Loucy (cell line): ENCODE measurements at regions not wholly inside any gene's neighbourhood (a gene's known extent, or its start where the extent isn't known, plus 50 kb on each side); places are given as distances from the start of the nearest gene placed in this dataset.

Source experiments
- H2AFZ ChIP-seq: fragments of 200-600 bp; sonication (generic); 2 replicates; pipeline ENCODE4 v1.6.0; 2016; ENCODE audit warnings: antibody characterized with exemption, mild to moderate bottlenecking, low read length, moderate library complexity
- H3F3A ChIP-seq: fragments of 200-600 bp; 2 replicates; pipeline ENCODE4 v1.6.0; 2016; ENCODE audit warnings: antibody characterized with exemption, low read depth, mild to moderate bottlenecking
- H3K27me3 ChIP-seq: fragments of 200-600 bp; sonication (generic); 2 replicates; pipeline ENCODE4 v1.6.1; 2014; ENCODE audit warnings: low read length, mild to moderate bottlenecking; ENCODE audit not compliant: insufficient read depth, poor library complexity, severe bottlenecking
- H3K36me3 ChIP-seq: fragments of 200-600 bp; sonication (generic); 2 replicates; pipeline ENCODE4 v1.6.1; 2016; ENCODE audit warnings: low read length; ENCODE audit not compliant: insufficient read depth
- H3K4me1 ChIP-seq: fragments of 200-600 bp; sonication (generic); 2 replicates; pipeline ENCODE4 v1.5.1; 2014; ENCODE audit warnings: low read length, mild to moderate bottlenecking; ENCODE audit not compliant: insufficient read depth, poor library complexity, severe bottlenecking
- H3K4me2 ChIP-seq: fragments of 200-600 bp; sonication (generic); 2 replicates; pipeline ENCODE4 v1.6.0; 2014; ENCODE audit warnings: antibody characterized with exemption, low read length, low read depth, mild to moderate bottlenecking; ENCODE audit not compliant: poor library complexity, severe bottlenecking
- H3K4me3 ChIP-seq: fragments of 200-600 bp; sonication (generic); 2 replicates; pipeline ENCODE4 v1.5.1; 2014; ENCODE audit warnings: low read length, mild to moderate bottlenecking, mixed read lengths; ENCODE audit not compliant: poor library complexity, severe bottlenecking
- H3K79me2 ChIP-seq: fragments of 200-600 bp; sonication (generic); 2 replicates; pipeline ENCODE4 v1.6.1; 2014; ENCODE audit warnings: low read length; ENCODE audit not compliant: insufficient read depth
- H3K9ac ChIP-seq: fragments of 200-600 bp; sonication (generic); 2 replicates; pipeline ENCODE4 v1.6.0; 2014; ENCODE audit warnings: mild to moderate bottlenecking, low read depth, low read length, moderate library complexity; ENCODE audit not compliant: poor library complexity, severe bottlenecking
- H3K9me2 ChIP-seq: fragments of 200-600 bp; sonication (generic); replicated peaks from 2 replicates; pipeline ENCODE4 v1.6.1; 2016; ENCODE audit warnings: low read depth, low read length, mixed read lengths
- H3K9me3 ChIP-seq: fragments of 200-600 bp; sonication (generic); 2 replicates; pipeline ENCODE4 v1.6.1; 2014; ENCODE audit warnings: mild to moderate bottlenecking, antibody characterized with exemption, low read length, low read depth; ENCODE audit not compliant: insufficient read depth
- H4K20me1 ChIP-seq: fragments of 200-600 bp; sonication (generic); 2 replicates; pipeline ENCODE4 v1.6.0; 2014; ENCODE audit warnings: antibody characterized with exemption, low read length, mild to moderate bottlenecking; ENCODE audit not compliant: insufficient read depth, poor library complexity, severe bottlenecking
- CTCF ChIP-seq: fragments of 200-600 bp; sonication (generic); conservative IDR thresholded peaks from 2 replicates; pipeline ENCODE4 v1.5.1; 2014; ENCODE audit warnings: mild to moderate bottlenecking, antibody characterized with exemption, low read length
- EZH2phosphoT487 ChIP-seq: fragments of 200-600 bp; IDR thresholded peaks from 2 replicates; pipeline ENCODE4 v1.6.1; 2018; ENCODE audit warnings: antibody characterized with exemption, mild to moderate bottlenecking, moderate library complexity, borderline replicate concordance

- no peaks in the 10 kb centered on the region; the same call in 1 of the 2 replicates for H3K9me3 ChIP-seq
- no peaks in the 10 kb centered on the region for H3K27me3 ChIP-seq
- no peaks in the 10 kb centered on the region for H3K36me3 ChIP-seq
- no peaks in the 10 kb centered on the region for H3K9me2 ChIP-seq
- no peak overlapping the region for H3K4me3 ChIP-seq
- no peaks in the 10 kb centered on the region for H4K20me1 ChIP-seq
- no peaks in the 10 kb centered on the region for H3F3A ChIP-seq
- no peak overlapping the region for H2AFZ ChIP-seq
- no peak overlapping the region for H3K9ac ChIP-seq
- no peaks in the 10 kb centered on the region for H3K4me1 ChIP-seq
- no peak for TF ChIP-seq CTCF
- no peak for TF ChIP-seq EZH2phosphoT487
- no peaks in the 10 kb centered on the region for H3K79me2 ChIP-seq
- H3K4me2 ChIP-seq, result no peak overlapping the region
These were observed 90.0 kb downstream of the PLCE1 start for GRCh38 chr10:94083662-94084265.

DNA sequence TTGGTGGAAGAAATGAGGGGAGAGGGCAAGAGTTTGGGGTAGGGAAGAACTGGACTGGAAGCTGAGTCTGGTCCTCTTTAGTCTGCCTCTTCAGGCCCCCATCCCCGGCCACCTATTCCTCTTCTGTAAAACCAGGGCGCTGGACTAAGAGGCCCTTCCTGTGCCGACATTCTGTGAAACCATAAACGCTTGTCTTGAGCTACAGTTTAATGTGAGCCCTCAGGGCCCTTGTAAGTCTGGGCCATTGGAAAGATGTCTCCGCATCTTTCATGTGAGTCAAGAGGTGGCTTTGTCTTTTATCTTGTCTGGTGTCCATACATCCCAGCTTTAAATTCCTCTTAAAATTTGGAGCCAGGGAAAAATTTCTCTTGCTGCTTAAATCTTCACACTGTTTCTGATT is 90.6 kb downstream of the PLCE1 start:
- no peaks in the 10 kb centered on the region for H3K36me3 ChIP-seq
- no peak for TF ChIP-seq CTCF
- no peak for TF ChIP-seq EZH2phosphoT487
- no peaks in the 10 kb centered on the region; the same call in 1 of the 2 replicates for H3K9me3 ChIP-seq
- H3F3A ChIP-seq, result no peaks in the 10 kb centered on the region
- H3K9ac ChIP-seq, result no peak overlapping the region
- no peaks in the 10 kb centered on the region for H3K27me3 ChIP-seq
- no peaks in the 10 kb centered on the region for H3K4me1 ChIP-seq
- H3K4me2 ChIP-seq, result no peak overlapping the region
- H3K79me2 ChIP-seq, result no peaks in the 10 kb centered on the region
- H2AFZ ChIP-seq, result no peak overlapping the region
- H3K4me3 ChIP-seq, result no peak overlapping the region
- H4K20me1 ChIP-seq, result no peaks in the 10 kb centered on the region
- no peaks in the 10 kb centered on the region for H3K9me2 ChIP-seq

- H3K4me2 ChIP-seq, result no peak overlapping the region
- no peaks in the 10 kb centered on the region; the same call in 1 of the 2 replicates for H3K9me3 ChIP-seq
- H4K20me1 ChIP-seq, result no peaks in the 10 kb centered on the region
- no peaks in the 10 kb centered on the region for H3K9me2 ChIP-seq
- no peaks in the 10 kb centered on the region for H3F3A ChIP-seq
- H3K9ac ChIP-seq, result no peak overlapping the region
- no peak for TF ChIP-seq CTCF
- no peak for TF ChIP-seq EZH2phosphoT487
- no peaks in the 10 kb centered on the region for H3K27me3 ChIP-seq
- no peaks in the 10 kb centered on the region for H3K79me2 ChIP-seq
- H3K36me3 ChIP-seq, result no peaks in the 10 kb centered on the region
- H3K4me3 ChIP-seq, result no peak overlapping the region
- H3K4me1 ChIP-seq, result no peaks in the 10 kb centered on the region
- no peak overlapping the region for H2AFZ ChIP-seq
These were observed 91.6 kb downstream of the PLCE1 start for GRCh38 chr10:94085288-94085687.
